ENCODE measurements at regions not wholly inside any gene's neighbourhood (a gene's known extent, or its start where the extent isn't known, plus 50 kb on each side); places are given as distances from the start of the nearest gene placed in this dataset.

GRCh38 chr20:11320033-11320432, 597.7 kb upstream of the BTBD3 start:
- TF ChIP-seq, protein P1, sequence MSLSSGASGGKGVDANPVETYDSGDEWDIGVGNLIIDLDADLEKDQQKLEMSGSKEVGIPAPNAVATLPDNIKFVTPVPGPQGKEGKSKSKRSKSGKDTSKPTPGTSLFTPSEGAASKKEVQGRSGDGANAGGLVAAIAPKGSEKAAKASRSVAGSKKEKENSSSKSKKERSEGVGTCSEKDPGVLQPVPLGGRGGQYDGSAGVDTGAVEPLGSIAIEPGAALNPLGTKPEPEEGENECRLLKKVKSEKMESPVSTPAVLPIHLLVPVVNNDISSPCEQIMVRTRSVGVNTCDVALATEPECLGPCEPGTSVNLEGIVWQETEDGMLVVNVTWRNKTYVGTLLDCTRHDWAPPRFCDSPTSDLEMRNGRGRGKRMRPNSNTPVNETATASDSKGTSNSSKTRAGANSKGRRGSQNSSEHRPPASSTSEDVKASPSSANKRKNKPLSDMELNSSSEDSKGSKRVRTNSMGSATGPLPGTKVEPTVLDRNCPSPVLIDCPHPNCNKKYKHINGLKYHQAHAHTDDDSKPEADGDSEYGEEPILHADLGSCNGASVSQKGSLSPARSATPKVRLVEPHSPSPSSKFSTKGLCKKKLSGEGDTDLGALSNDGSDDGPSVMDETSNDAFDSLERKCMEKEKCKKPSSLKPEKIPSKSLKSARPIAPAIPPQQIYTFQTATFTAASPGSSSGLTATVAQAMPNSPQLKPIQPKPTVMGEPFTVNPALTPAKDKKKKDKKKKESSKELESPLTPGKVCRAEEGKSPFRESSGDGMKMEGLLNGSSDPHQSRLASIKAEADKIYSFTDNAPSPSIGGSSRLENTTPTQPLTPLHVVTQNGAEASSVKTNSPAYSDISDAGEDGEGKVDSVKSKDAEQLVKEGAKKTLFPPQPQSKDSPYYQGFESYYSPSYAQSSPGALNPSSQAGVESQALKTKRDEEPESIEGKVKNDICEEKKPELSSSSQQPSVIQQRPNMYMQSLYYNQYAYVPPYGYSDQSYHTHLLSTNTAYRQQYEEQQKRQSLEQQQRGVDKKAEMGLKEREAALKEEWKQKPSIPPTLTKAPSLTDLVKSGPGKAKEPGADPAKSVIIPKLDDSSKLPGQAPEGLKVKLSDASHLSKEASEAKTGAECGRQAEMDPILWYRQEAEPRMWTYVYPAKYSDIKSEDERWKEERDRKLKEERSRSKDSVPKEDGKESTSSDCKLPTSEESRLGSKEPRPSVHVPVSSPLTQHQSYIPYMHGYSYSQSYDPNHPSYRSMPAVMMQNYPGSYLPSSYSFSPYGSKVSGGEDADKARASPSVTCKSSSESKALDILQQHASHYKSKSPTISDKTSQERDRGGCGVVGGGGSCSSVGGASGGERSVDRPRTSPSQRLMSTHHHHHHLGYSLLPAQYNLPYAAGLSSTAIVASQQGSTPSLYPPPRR (CRISPR knock-in tag; IDR thresholded peaks at IDR 0.05; ENCODE audit: borderline replicate concordance), result no peak
- no peak for TF ChIP-seq NCOR1 (IDR thresholded peaks at IDR 0.05; ENCODE audit: borderline replicate concordance, low read length)
